Endothelial cell of umbilical vein (primary cell): ENCODE measurements at regions not wholly inside any gene's neighbourhood (a gene's known extent, or its start where the extent isn't known, plus 50 kb on each side); places are given as distances from the start of the nearest gene placed in this dataset.

Source experiments
- BruUV-seq: library from RNA; stranded (reverse); fragments of 400-500 nt; replicated peaks from 2 replicates; lab custom pipeline; 2021; lab: Mats Ljungman, UMichigan
- CTCF ChIA-PET: fragments of 300-600, 350-600 bp; sonication (Branson Sonifier 250); formaldehyde crosslinking; loops from one replicate; lab custom pipeline; 2021; ENCODE audit warnings: antibody characterized with exemption, inconsistent platforms; lab: Charles Lee
- POLR2A ChIA-PET: fragments of 300-600, 350-600 bp; sonication (Branson Sonifier 250); formaldehyde crosslinking; loops from one replicate; lab custom pipeline; 2021; ENCODE audit warnings: antibody characterized with exemption, inconsistent platforms; lab: Charles Lee
- DNase-seq: peaks from one replicate; pipeline ENCODE4 v3.0.0-alpha.2; 2011; ENCODE audit warnings: low read depth, low spot score
- FAIRE-seq: peaks from 2 replicates; lab custom pipeline; 2011; peaks lifted over from hg19 to GRCh38; lab: Jason Lieb, UNC
- H2AFZ ChIP-seq: 2 replicates; pipeline ENCODE4 v1.6.0; 2012; ENCODE audit warnings: low read depth, low read length, control low read depth, inconsistent platforms
- H3K27ac ChIP-seq: 2 replicates; pipeline ENCODE4 v1.5.1; 2011; ENCODE audit warnings: low read depth, mild to moderate bottlenecking, control low read depth, low read length, moderate library complexity; ENCODE audit not compliant: insufficient read depth
- H3K27me3 ChIP-seq, 2 experiments: 2 replicates each; pipeline versions ENCODE4 v1.6.0 to v1.6.1; 2011; ENCODE audit warnings: low read length in 2 of 2, mixed read lengths in 1 of 2; ENCODE audit not compliant: control insufficient read depth in 2 of 2, insufficient read depth in 2 of 2
- H3K36me3 ChIP-seq, 2 experiments: 2 replicates in 1 of 2; 3 replicates in 1 of 2; pipeline ENCODE4 v1.5.1; 2011; ENCODE audit warnings: low read length in 2 of 2, mild to moderate bottlenecking in 1 of 2, moderate library complexity in 1 of 2; ENCODE audit not compliant: control insufficient read depth in 2 of 2, insufficient read depth in 2 of 2; ENCODE audit errors: extremely low read depth in 1 of 2
- H3K4me1 ChIP-seq: 3 replicates; pipeline ENCODE4 v1.5.1; 2011; ENCODE audit warnings: mild to moderate bottlenecking, low read length; ENCODE audit not compliant: control insufficient read depth, insufficient read depth; ENCODE audit errors: extremely low read depth
- H3K4me2 ChIP-seq: 2 replicates; pipeline ENCODE4 v1.6.1; 2011; ENCODE audit warnings: low read length, control low read depth, mixed read lengths; ENCODE audit not compliant: insufficient read depth
- H3K4me3 ChIP-seq, 3 experiments: fragments of 200-600 bp in 1 of 3; sonication (generic), shearing (Covaris generic) in 1 of 3; replicated peaks in 1 of 3; 2 replicates each; pipeline ENCODE4 v1.5.1; 2011 to 2016; ENCODE audit warnings: control low read depth in 3 of 3, low read length in 3 of 3, mild to moderate bottlenecking in 2 of 3, inconsistent platforms in 1 of 3, low read depth in 1 of 3, moderate library complexity in 1 of 3; ENCODE audit not compliant: insufficient read depth in 1 of 3
- H3K79me2 ChIP-seq: 2 replicates; pipeline ENCODE4 v1.6.0; 2012; ENCODE audit warnings: low read length, inconsistent platforms; ENCODE audit not compliant: control insufficient read depth, insufficient read depth
- H3K9ac ChIP-seq: replicated peaks from 2 replicates; pipeline ENCODE3; 2011; ENCODE audit warnings: low read length, control low read depth; ENCODE audit not compliant: insufficient read depth; ENCODE audit errors: extremely low read depth
- H3K9me1 ChIP-seq: replicated peaks from 3 replicates; pipeline ENCODE4 v1.6.0; 2011; ENCODE audit warnings: mild to moderate bottlenecking, low read length; ENCODE audit not compliant: control insufficient read depth, insufficient read depth; ENCODE audit errors: extremely low read depth
- H3K9me3 ChIP-seq: replicated peaks from 2 replicates; pipeline ENCODE4 v1.5.1; 2012; ENCODE audit warnings: low read length, inconsistent platforms; ENCODE audit not compliant: control insufficient read depth, insufficient read depth
- H4K20me1 ChIP-seq: replicated peaks from 2 replicates; pipeline ENCODE3; 2011; ENCODE audit warnings: mild to moderate bottlenecking, low read length; ENCODE audit not compliant: control insufficient read depth, insufficient read depth; ENCODE audit errors: extremely low read depth
- EZH2 ChIP-seq: IDR thresholded peaks from 2 replicates; pipeline ENCODE4 v1.6.1; 2012; ENCODE audit warnings: borderline replicate concordance, low read depth, mild to moderate bottlenecking, moderate library complexity, low read length, inconsistent platforms; ENCODE audit not compliant: severe bottlenecking
- FOS ChIP-seq: IDR thresholded peaks from 2 replicates; pipeline ENCODE4 v1.6.1; 2011; ENCODE audit warnings: mild to moderate bottlenecking, low read length, moderate library complexity, borderline replicate concordance; ENCODE audit not compliant: insufficient read depth
- GATA2 ChIP-seq: IDR thresholded peaks from 2 replicates; pipeline ENCODE4 v1.7.0; 2011; ENCODE audit warnings: low read depth, mild to moderate bottlenecking, moderate library complexity, mixed read lengths, low read length; ENCODE audit not compliant: insufficient read length, insufficient read depth
- JUN ChIP-seq: IDR thresholded peaks from 2 replicates; pipeline ENCODE4 v1.6.1; 2011; ENCODE audit warnings: borderline replicate concordance, low read depth; ENCODE audit not compliant: insufficient read length, insufficient read depth
- MYC ChIP-seq: IDR thresholded peaks from one replicate; pipeline ENCODE4 v1.6.1; 2011; ENCODE audit warnings: mild to moderate bottlenecking, low read depth, low read length
- POLR2A ChIP-seq: IDR thresholded peaks from 2 replicates; pipeline ENCODE4 v1.6.1; 2012; ENCODE audit warnings: low read depth, mild to moderate bottlenecking, control low read depth, low read length
- POLR2AphosphoS5 ChIP-seq: IDR thresholded peaks from 2 replicates; pipeline ENCODE4 v1.6.1; 2012; ENCODE audit warnings: low read depth, mild to moderate bottlenecking, control low read depth, low read length, moderate library complexity; ENCODE audit not compliant: insufficient read depth
- dilution Hi-C: fragments of 300-500 bp; cut with MboI; formaldehyde crosslinking; loops from one replicate; pipeline ENCODE4 v1.15.0; 2019; ENCODE audit warnings: low sequenced_read_pairs; ENCODE audit not compliant: extremely low pct_ligation_motif_present
- intact Hi-C: fragments of 100-400 bp; cut with micrococcal nuclease; formaldehyde crosslinking; loops from one replicate; pipeline ENCODE4 v1.10.0; 2022
- TF ChIP-seq, protein P1 (sequence below): IDR thresholded peaks from 2 replicates; pipeline ENCODE4 v1.6.1; 2011; ENCODE audit not compliant: insufficient read depth, insufficient read length
- TF ChIP-seq, protein P2 (sequence below), 2 donors: IDR thresholded peaks; 1 replicate in 1 of 2; 2 replicates in 1 of 2; pipeline ENCODE4 v1.5.1; 2011; ENCODE audit warnings: low read length in 2 of 2, mild to moderate bottlenecking in 2 of 2, moderate library complexity in 2 of 2, control low read depth in 1 of 2, inconsistent platforms in 1 of 2, low read depth in 1 of 2; ENCODE audit not compliant: insufficient read depth in 1 of 2; ENCODE audit errors: extremely low read depth in 1 of 2

DNA sequence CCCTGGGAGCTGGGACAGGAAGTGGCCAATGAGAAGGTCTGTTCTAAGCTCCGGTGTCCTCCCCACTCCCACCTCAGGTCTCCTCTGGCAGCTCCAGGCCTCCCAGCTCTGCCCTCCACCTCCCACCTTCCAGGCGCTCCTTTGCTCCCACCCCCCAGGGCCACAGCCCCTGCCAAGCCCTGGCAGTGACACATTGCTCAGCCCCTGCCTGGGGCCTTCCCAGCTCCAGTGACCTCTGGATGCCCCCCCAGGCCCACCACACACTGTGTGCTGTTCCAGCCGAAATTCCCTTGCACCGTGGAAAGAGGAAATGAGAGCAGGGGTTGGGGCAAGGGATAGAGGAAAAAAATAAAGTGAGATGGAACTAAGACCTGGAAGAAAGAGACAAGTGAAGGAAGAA lies 289.6 kb downstream of the CYP26B1 start:
- no peak overlapping the region for H3K4me2 ChIP-seq
- no peak overlapping the region for H3K27ac ChIP-seq
- ChIA-PET CTCF (no interaction called here), POLR2A (no interaction called here)
- H3K4me3 ChIP-seq = no peak overlapping the region
- H3K27me3 ChIP-seq = peaks cover 0 to 3% of the 10 kb centered on the region in 2 experiments
- no peak for TF ChIP-seq POLR2AphosphoS5
- TF ChIP-seq, protein P1, sequence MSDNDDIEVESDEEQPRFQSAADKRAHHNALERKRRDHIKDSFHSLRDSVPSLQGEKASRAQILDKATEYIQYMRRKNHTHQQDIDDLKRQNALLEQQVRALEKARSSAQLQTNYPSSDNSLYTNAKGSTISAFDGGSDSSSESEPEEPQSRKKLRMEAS = no peak
- no peak for TF ChIP-seq MYC
- TF ChIP-seq FOS = no peak
- TF ChIP-seq JUN = no peak
- no peak for TF ChIP-seq EZH2
- TF ChIP-seq GATA2 = no peak
- TF ChIP-seq POLR2A = no peak
- TF ChIP-seq, protein P2, sequence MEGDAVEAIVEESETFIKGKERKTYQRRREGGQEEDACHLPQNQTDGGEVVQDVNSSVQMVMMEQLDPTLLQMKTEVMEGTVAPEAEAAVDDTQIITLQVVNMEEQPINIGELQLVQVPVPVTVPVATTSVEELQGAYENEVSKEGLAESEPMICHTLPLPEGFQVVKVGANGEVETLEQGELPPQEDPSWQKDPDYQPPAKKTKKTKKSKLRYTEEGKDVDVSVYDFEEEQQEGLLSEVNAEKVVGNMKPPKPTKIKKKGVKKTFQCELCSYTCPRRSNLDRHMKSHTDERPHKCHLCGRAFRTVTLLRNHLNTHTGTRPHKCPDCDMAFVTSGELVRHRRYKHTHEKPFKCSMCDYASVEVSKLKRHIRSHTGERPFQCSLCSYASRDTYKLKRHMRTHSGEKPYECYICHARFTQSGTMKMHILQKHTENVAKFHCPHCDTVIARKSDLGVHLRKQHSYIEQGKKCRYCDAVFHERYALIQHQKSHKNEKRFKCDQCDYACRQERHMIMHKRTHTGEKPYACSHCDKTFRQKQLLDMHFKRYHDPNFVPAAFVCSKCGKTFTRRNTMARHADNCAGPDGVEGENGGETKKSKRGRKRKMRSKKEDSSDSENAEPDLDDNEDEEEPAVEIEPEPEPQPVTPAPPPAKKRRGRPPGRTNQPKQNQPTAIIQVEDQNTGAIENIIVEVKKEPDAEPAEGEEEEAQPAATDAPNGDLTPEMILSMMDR (IDR thresholded peaks at IDR 0.05; ENCODE audit: extremely low read depth in 1 of 2, insufficient read depth in 1 of 2, low read depth in 1 of 2, low read length in 2 of 2) = no peak
- no peaks in the 10 kb centered on the region for H3K79me2 ChIP-seq
- intact Hi-C loops (no loop called here), dilution Hi-C loops (no loop called here)
- no peaks in the 10 kb centered on the region for H3K9me3 ChIP-seq
- no peaks in the 10 kb centered on the region for H3K36me3 ChIP-seq
- FAIRE-seq (no peak), DNase-seq (no peak)
- no peaks in the 10 kb centered on the region for H3K4me1 ChIP-seq
- no peak overlapping the region for H3K9ac ChIP-seq
- no peak overlapping the region for H2AFZ ChIP-seq
- no TSS peak for BruUV-seq
- H4K20me1 ChIP-seq = no peaks in the 10 kb centered on the region
- no peaks in the 10 kb centered on the region for H3K9me1 ChIP-seq
